ENCODE measurements at regions not wholly inside any gene's neighbourhood (a gene's known extent, or its start where the extent isn't known, plus 50 kb on each side); places are given as distances from the start of the nearest gene placed in this dataset.

- H3K27ac Mint-ChIP-seq (ENCODE audit: unreplicated experiment) = no peak overlapping the region
- H3K4me3 Mint-ChIP-seq (ENCODE audit: low read depth, unreplicated experiment) = no peak overlapping the region
- no peak for DNase-seq
- no peaks in the 10 kb centered on the region for H3K4me1 Mint-ChIP-seq (ENCODE audit: low read depth, unreplicated experiment)
- intact Hi-C loops (cut with micrococcal nuclease; ENCODE audit: unreplicated experiment) = no loop called here
- no peaks in the 10 kb centered on the region for H3K36me3 Mint-ChIP-seq (ENCODE audit: insufficient read depth, unreplicated experiment)
- TF ChIP-seq CTCF (IDR thresholded peaks at IDR 0.05; ENCODE audit: unreplicated experiment) = no peak
- CTCF ChIA-PET = interaction anchor here (1.1 kb wide), 1 partner anchor 23 kb away, joined by 3 read pairs; no protein-coding TSS in a partner anchor
- no TSS peak for BruUV-seq (replicated peaks)
- H3K27me3 Mint-ChIP-seq (ENCODE audit: unreplicated experiment) = no peaks in the 10 kb centered on the region
- no peaks in the 10 kb centered on the region for H3K9me3 Mint-ChIP-seq (ENCODE audit: low read depth, unreplicated experiment)
These were observed 277.5 kb upstream of the P2RY1 start for GRCh38 chr3:152557302-152557999.

GRCh38 chr3:152558386-152558785 is 276.5 kb upstream of the P2RY1 start:
- H3K27ac Mint-ChIP-seq (ENCODE audit: unreplicated experiment) = no peak overlapping the region
- no TSS peak for BruUV-seq (replicated peaks)
- H3K4me3 Mint-ChIP-seq (ENCODE audit: low read depth, unreplicated experiment) = no peak overlapping the region
- TF ChIP-seq CTCF (IDR thresholded peaks at IDR 0.05; ENCODE audit: unreplicated experiment) = no peak
- no peak for DNase-seq
- H3K4me1 Mint-ChIP-seq (ENCODE audit: low read depth, unreplicated experiment) = no peaks in the 10 kb centered on the region
- CTCF ChIA-PET = no interaction called here
- H3K36me3 Mint-ChIP-seq (ENCODE audit: insufficient read depth, unreplicated experiment) = no peaks in the 10 kb centered on the region
- no peaks in the 10 kb centered on the region for H3K9me3 Mint-ChIP-seq (ENCODE audit: low read depth, unreplicated experiment)
- H3K27me3 Mint-ChIP-seq (ENCODE audit: unreplicated experiment) = no peaks in the 10 kb centered on the region
- intact Hi-C loops (cut with micrococcal nuclease; ENCODE audit: unreplicated experiment) = no loop called here

GRCh38 chr3:152559246-152559645 is 275.7 kb upstream of the P2RY1 start:
- Mint-ChIP-seq H3K4me1 (ENCODE audit: low read depth, unreplicated experiment) (no peaks in the 10 kb centered on the region), H3K27ac (ENCODE audit: unreplicated experiment) (no peak overlapping the region), H3K9me3 (ENCODE audit: low read depth, unreplicated experiment) (no peaks in the 10 kb centered on the region), H3K4me3 (ENCODE audit: low read depth, unreplicated experiment) (no peak overlapping the region), H3K27me3 (ENCODE audit: unreplicated experiment) (no peaks in the 10 kb centered on the region), H3K36me3 (ENCODE audit: insufficient read depth, unreplicated experiment) (no peaks in the 10 kb centered on the region)
- CTCF ChIA-PET = interaction anchor here (0.7 to 1.2 kb wide), 2 partner anchors 12 to 36 kb away, joined by 3 read pairs; no protein-coding TSS in a partner anchor
- no peak for TF ChIP-seq CTCF (IDR thresholded peaks at IDR 0.05; ENCODE audit: unreplicated experiment)
- DNase-seq = no peak
- no TSS peak for BruUV-seq (replicated peaks)
- intact Hi-C loops (cut with micrococcal nuclease; ENCODE audit: unreplicated experiment) = no loop called here

- intact Hi-C loops (cut with micrococcal nuclease; ENCODE audit: unreplicated experiment) = no loop called here
- Mint-ChIP-seq H3K36me3 (ENCODE audit: insufficient read depth, unreplicated experiment) (no peaks in the 10 kb centered on the region), H3K4me3 (ENCODE audit: low read depth, unreplicated experiment) (no peak overlapping the region), H3K27ac (ENCODE audit: unreplicated experiment) (no peak overlapping the region), H3K4me1 (ENCODE audit: low read depth, unreplicated experiment) (no peaks in the 10 kb centered on the region), H3K27me3 (ENCODE audit: unreplicated experiment) (no peaks in the 10 kb centered on the region), H3K9me3 (ENCODE audit: low read depth, unreplicated experiment) (no peaks in the 10 kb centered on the region)
- no TSS peak for BruUV-seq (replicated peaks)
- DNase-seq = no peak
- CTCF ChIA-PET = interaction anchor here (1.0 kb wide), 1 partner anchor 40 kb away, joined by 3 read pairs; no protein-coding TSS in a partner anchor
- TF ChIP-seq CTCF (IDR thresholded peaks at IDR 0.05; ENCODE audit: unreplicated experiment) = no peak
These were observed 270.5 kb upstream of the P2RY1 start for GRCh38 chr3:152564459-152564858.

Data from Calu3 (cell line).